NCI-H2227 (cell line): ENCODE measurements at regions not wholly inside any gene's neighbourhood (a gene's known extent, or its start where the extent isn't known, plus 50 kb on each side); places are given as distances from the start of the nearest gene placed in this dataset.
A peak's percentile ranks its signal among the peaks of the same experiment; 100 is the strongest.

ENCODE experiments used
- DNase-seq: peaks from one replicate; lab custom pipeline; 2025; ENCODE audit not compliant: unreplicated experiment; lab: John Stamatoyannopoulos, UW

- no peak for DNase-seq
Measured at GRCh38 chr1:244255426-244255965, 196.2 kb downstream of the ADSS2 start.

- DNase-seq: no peak
Measured at GRCh38 chr1:244256086-244256676, 195.5 kb downstream of the ADSS2 start.

GRCh38 chr1:244264163-244264562, 187.5 kb downstream of the ADSS2 start:
- no peak for DNase-seq

GRCh38 chr1:244265507-244265906, 186.2 kb downstream of the ADSS2 start:
- DNase-seq: no peak

GRCh38 chr1:244269169-244269568, 182.5 kb downstream of the ADSS2 start:
- no peak for DNase-seq

- no peak for DNase-seq
Measured at GRCh38 chr1:244271004-244271403, 180.7 kb downstream of the ADSS2 start.

- DNase-seq: no peak
Measured at GRCh38 chr1:244271691-244272308, 179.9 kb downstream of the ADSS2 start.

GRCh38 chr1:244272471-244273261, 179.0 kb downstream of the ADSS2 start:
- DNase-seq: peak; percentile 86

GRCh38 chr1:244273262-244273844, 178.4 kb downstream of the ADSS2 start:
- DNase-seq: no peak

- no peak for DNase-seq
Measured at GRCh38 chr1:244273845-244274619, 177.7 kb downstream of the ADSS2 start.

GRCh38 chr1:244276646-244277045, 175.1 kb downstream of the ADSS2 start:
- no peak for DNase-seq

GRCh38 chr1:244280201-244280600, 171.5 kb downstream of the ADSS2 start:
- no peak for DNase-seq

- DNase-seq: no peak
Measured at GRCh38 chr1:244280859-244281258, 170.8 kb downstream of the ADSS2 start.

- no peak for DNase-seq
Measured at GRCh38 chr1:244283772-244284171, 167.9 kb downstream of the ADSS2 start.

GRCh38 chr1:244284641-244285156, 167.0 kb downstream of the ADSS2 start:
- DNase-seq: no peak

- no peak for DNase-seq
Measured at GRCh38 chr1:244286341-244286740, 165.4 kb downstream of the ADSS2 start.

GRCh38 chr1:244287726-244288125, 164.0 kb downstream of the ADSS2 start:
- DNase-seq: no peak

GRCh38 chr1:244288663-244289062, 163.0 kb downstream of the ADSS2 start:
- no peak for DNase-seq

GRCh38 chr1:244289991-244290785, 161.5 kb downstream of the ADSS2 start:
- no peak for DNase-seq
